ENCODE measurements at regions not wholly inside any gene's neighbourhood (a gene's known extent, or its start where the extent isn't known, plus 50 kb on each side); places are given as distances from the start of the nearest gene placed in this dataset.
"Not testable (repeated sequence)": the region's sequence is repeated elsewhere in the genome, so short reads cannot be mapped to it uniquely, and the experiment has no call there.

- not testable (repeated sequence) for H3K4me3 ChIP-seq (ENCODE audit: low read depth, low read length); H3K36me3 ChIP-seq (ENCODE audit: control insufficient read depth, insufficient read depth, low read length); H3K27me3 ChIP-seq (ENCODE audit: control insufficient read depth, insufficient read depth, low read length); H3K9ac ChIP-seq (ENCODE audit: low read depth, low read length); H3K27ac ChIP-seq (ENCODE audit: low read depth, low read length); H3K9me3 ChIP-seq (ENCODE audit: control insufficient read depth, insufficient read depth, low read length); H3K4me1 ChIP-seq (ENCODE audit: control insufficient read depth, insufficient read depth, low read length)
Observed at GRCh38 chr12:19823326-19823725, 384.0 kb downstream of the AEBP2 start.

GRCh38 chr12:19826980-19827550 is 387.8 kb downstream of the AEBP2 start:
- Histone ChIP-seq H3K36me3 (ENCODE audit: control insufficient read depth, insufficient read depth, low read length) (no peaks in the 10 kb centered on the region), H3K27ac (ENCODE audit: low read depth, low read length) (no peak overlapping the region), H3K9me3 (ENCODE audit: control insufficient read depth, insufficient read depth, low read length) (no peaks in the 10 kb centered on the region), H3K4me1 (ENCODE audit: control insufficient read depth, insufficient read depth, low read length) (no peaks in the 10 kb centered on the region), H3K4me3 (ENCODE audit: low read depth, low read length) (no peak overlapping the region), H3K27me3 (ENCODE audit: control insufficient read depth, insufficient read depth, low read length) (no peaks in the 10 kb centered on the region), H3K9ac (ENCODE audit: low read depth, low read length) (no peak overlapping the region)

- Histone ChIP-seq H3K9ac (ENCODE audit: low read depth, low read length) (no peak overlapping the region), H3K9me3 (ENCODE audit: control insufficient read depth, insufficient read depth, low read length) (no peaks in the 10 kb centered on the region), H3K27ac (ENCODE audit: low read depth, low read length) (no peak overlapping the region), H3K27me3 (ENCODE audit: control insufficient read depth, insufficient read depth, low read length) (no peaks in the 10 kb centered on the region), H3K4me3 (ENCODE audit: low read depth, low read length) (no peak overlapping the region), H3K4me1 (ENCODE audit: control insufficient read depth, insufficient read depth, low read length) (no peaks in the 10 kb centered on the region), H3K36me3 (ENCODE audit: control insufficient read depth, insufficient read depth, low read length) (no peaks in the 10 kb centered on the region)
Observed at GRCh38 chr12:19829100-19829853, 390.0 kb downstream of the AEBP2 start.

GRCh38 chr12:19830446-19830845 is 391.2 kb downstream of the AEBP2 start:
- no peak overlapping the region for H3K4me3 ChIP-seq (ENCODE audit: low read depth, low read length)

GRCh38 chr12:19833775-19834501 is 394.6 kb downstream of the AEBP2 start:
- H3K27ac ChIP-seq (ENCODE audit: low read depth, low read length): no peak overlapping the region
- H3K9ac ChIP-seq (ENCODE audit: low read depth, low read length): no peak overlapping the region
- H3K4me3 ChIP-seq (ENCODE audit: low read depth, low read length): no peak overlapping the region
- no peaks in the 10 kb centered on the region for H3K27me3 ChIP-seq (ENCODE audit: control insufficient read depth, insufficient read depth, low read length)
- no peaks in the 10 kb centered on the region for H3K9me3 ChIP-seq (ENCODE audit: control insufficient read depth, insufficient read depth, low read length)
- no peaks in the 10 kb centered on the region for H3K36me3 ChIP-seq (ENCODE audit: control insufficient read depth, insufficient read depth, low read length)
- no peaks in the 10 kb centered on the region for H3K4me1 ChIP-seq (ENCODE audit: control insufficient read depth, insufficient read depth, low read length)

More at GRCh38 chr12:19830446-19830845, 391.2 kb downstream of the AEBP2 start:
- no peaks in the 10 kb centered on the region for H3K27me3 ChIP-seq (ENCODE audit: control insufficient read depth, insufficient read depth, low read length)
- H3K36me3 ChIP-seq (ENCODE audit: control insufficient read depth, insufficient read depth, low read length): no peaks in the 10 kb centered on the region
- H3K4me1 ChIP-seq (ENCODE audit: control insufficient read depth, insufficient read depth, low read length): no peaks in the 10 kb centered on the region
- H3K9me3 ChIP-seq (ENCODE audit: control insufficient read depth, insufficient read depth, low read length): no peaks in the 10 kb centered on the region
- no peak overlapping the region for H3K9ac ChIP-seq (ENCODE audit: low read depth, low read length)
- no peak overlapping the region for H3K27ac ChIP-seq (ENCODE audit: low read depth, low read length)

- H3K27ac ChIP-seq (ENCODE audit: low read depth, low read length): no peak overlapping the region
- H3K4me3 ChIP-seq (ENCODE audit: low read depth, low read length): no peak overlapping the region
- H3K36me3 ChIP-seq (ENCODE audit: control insufficient read depth, insufficient read depth, low read length): no peaks in the 10 kb centered on the region
- H3K9me3 ChIP-seq (ENCODE audit: control insufficient read depth, insufficient read depth, low read length): no peaks in the 10 kb centered on the region
- H3K4me1 ChIP-seq (ENCODE audit: control insufficient read depth, insufficient read depth, low read length): no peaks in the 10 kb centered on the region
- no peaks in the 10 kb centered on the region for H3K27me3 ChIP-seq (ENCODE audit: control insufficient read depth, insufficient read depth, low read length)
- H3K9ac ChIP-seq (ENCODE audit: low read depth, low read length): no peak overlapping the region
Observed at GRCh38 chr12:19834592-19834991, 395.3 kb downstream of the AEBP2 start.

GRCh38 chr12:19836056-19836455 is 396.8 kb downstream of the AEBP2 start:
- Histone ChIP-seq H3K9me3 (ENCODE audit: control insufficient read depth, insufficient read depth, low read length) (no peaks in the 10 kb centered on the region), H3K27ac (ENCODE audit: low read depth, low read length) (no peak overlapping the region), H3K4me1 (ENCODE audit: control insufficient read depth, insufficient read depth, low read length) (no peaks in the 10 kb centered on the region), H3K27me3 (ENCODE audit: control insufficient read depth, insufficient read depth, low read length) (no peaks in the 10 kb centered on the region), H3K4me3 (ENCODE audit: low read depth, low read length) (no peak overlapping the region), H3K9ac (ENCODE audit: low read depth, low read length) (no peak overlapping the region), H3K36me3 (ENCODE audit: control insufficient read depth, insufficient read depth, low read length) (no peaks in the 10 kb centered on the region)

- Histone ChIP-seq H3K9ac (ENCODE audit: low read depth, low read length) (no peak overlapping the region), H3K27me3 (ENCODE audit: control insufficient read depth, insufficient read depth, low read length) (no peaks in the 10 kb centered on the region), H3K4me3 (ENCODE audit: low read depth, low read length) (no peak overlapping the region), H3K9me3 (ENCODE audit: control insufficient read depth, insufficient read depth, low read length) (no peaks in the 10 kb centered on the region), H3K27ac (ENCODE audit: low read depth, low read length) (no peak overlapping the region), H3K36me3 (ENCODE audit: control insufficient read depth, insufficient read depth, low read length) (no peaks in the 10 kb centered on the region), H3K4me1 (ENCODE audit: control insufficient read depth, insufficient read depth, low read length) (no peaks in the 10 kb centered on the region)
Observed at GRCh38 chr12:19836456-19836855, 397.2 kb downstream of the AEBP2 start.

GRCh38 chr12:19837543-19837942 is 398.3 kb downstream of the AEBP2 start:
- Histone ChIP-seq H3K27ac (ENCODE audit: low read depth, low read length) (no peak overlapping the region), H3K9ac (ENCODE audit: low read depth, low read length) (no peak overlapping the region), H3K36me3 (ENCODE audit: control insufficient read depth, insufficient read depth, low read length) (no peaks in the 10 kb centered on the region), H3K9me3 (ENCODE audit: control insufficient read depth, insufficient read depth, low read length) (no peaks in the 10 kb centered on the region), H3K4me1 (ENCODE audit: control insufficient read depth, insufficient read depth, low read length) (no peaks in the 10 kb centered on the region), H3K27me3 (ENCODE audit: control insufficient read depth, insufficient read depth, low read length) (no peaks in the 10 kb centered on the region), H3K4me3 (ENCODE audit: low read depth, low read length) (no peak overlapping the region)

GRCh38 chr12:19841451-19841850 is 402.2 kb downstream of the AEBP2 start:
- Histone ChIP-seq H3K36me3 (ENCODE audit: control insufficient read depth, insufficient read depth, low read length) (no peaks in the 10 kb centered on the region), H3K4me1 (ENCODE audit: control insufficient read depth, insufficient read depth, low read length) (no peaks in the 10 kb centered on the region), H3K4me3 (ENCODE audit: low read depth, low read length) (no peak overlapping the region), H3K9me3 (ENCODE audit: control insufficient read depth, insufficient read depth, low read length) (no peaks in the 10 kb centered on the region), H3K27ac (ENCODE audit: low read depth, low read length) (no peak overlapping the region), H3K27me3 (ENCODE audit: control insufficient read depth, insufficient read depth, low read length) (no peaks in the 10 kb centered on the region), H3K9ac (ENCODE audit: low read depth, low read length) (no peak overlapping the region)

GRCh38 chr12:19842116-19842515 is 402.8 kb downstream of the AEBP2 start:
- Histone ChIP-seq H3K9ac (ENCODE audit: low read depth, low read length) (no peak overlapping the region), H3K4me3 (ENCODE audit: low read depth, low read length) (no peak overlapping the region), H3K27ac (ENCODE audit: low read depth, low read length) (no peak overlapping the region), H3K9me3 (ENCODE audit: control insufficient read depth, insufficient read depth, low read length) (no peaks in the 10 kb centered on the region), H3K4me1 (ENCODE audit: control insufficient read depth, insufficient read depth, low read length) (no peaks in the 10 kb centered on the region), H3K36me3 (ENCODE audit: control insufficient read depth, insufficient read depth, low read length) (no peaks in the 10 kb centered on the region), H3K27me3 (ENCODE audit: control insufficient read depth, insufficient read depth, low read length) (no peaks in the 10 kb centered on the region)

Measured in HUES48 (cell line).